GM12874 (cell line): ENCODE measurements at regions not wholly inside any gene's neighbourhood (a gene's known extent, or its start where the extent isn't known, plus 50 kb on each side); places are given as distances from the start of the nearest gene placed in this dataset.

Experiments used
- CTCF ChIP-seq: IDR thresholded peaks from 2 replicates; pipeline ENCODE4 v1.5.1; 2011; ENCODE audit warnings: low read depth, mild to moderate bottlenecking, control low read depth, low read length, moderate library complexity; ENCODE audit not compliant: insufficient read depth

GRCh38 chr5:116872486-116872885 is 297.9 kb upstream of the SEMA6A start:
- no peak for TF ChIP-seq CTCF

- TF ChIP-seq CTCF: no peak
Observed at GRCh38 chr5:116865651-116866050, 291.0 kb upstream of the SEMA6A start.

GRCh38 chr5:116864838-116865190 is 290.2 kb upstream of the SEMA6A start:
- TF ChIP-seq CTCF: no peak

GRCh38 chr5:116864157-116864837 is 289.7 kb upstream of the SEMA6A start:
- no peak for TF ChIP-seq CTCF

- TF ChIP-seq CTCF: no peak
Observed at GRCh38 chr5:116862632-116863455, 288.2 kb upstream of the SEMA6A start.

- TF ChIP-seq CTCF: no peak
Observed at GRCh38 chr5:116861666-116862065, 287.0 kb upstream of the SEMA6A start.

GRCh38 chr5:116861097-116861496 is 286.5 kb upstream of the SEMA6A start:
- TF ChIP-seq CTCF: no peak
